HG02981 (cell line): ENCODE measurements at regions not wholly inside any gene's neighbourhood (a gene's known extent, or its start where the extent isn't known, plus 50 kb on each side); places are given as distances from the start of the nearest gene placed in this dataset.

Source experiments
- ATAC-seq: cut with Tn5 transposase; IDR thresholded peaks from one replicate; pipeline ENCODE4 v1.9.1; 2021; ENCODE audit warnings: mild to moderate bottlenecking, moderate library complexity; ENCODE audit not compliant: unreplicated experiment

GRCh38 chr7:34457329-34457728 is 200.7 kb upstream of the NPSR1 start:
- no peak for ATAC-seq

GRCh38 chr7:34463830-34464229 is 194.2 kb upstream of the NPSR1 start:
- ATAC-seq: no peak

- ATAC-seq: no peak
These were observed 186.2 kb upstream of the NPSR1 start for GRCh38 chr7:34471844-34472243.

GRCh38 chr7:34486371-34486770 is 171.6 kb upstream of the NPSR1 start:
- ATAC-seq: no peak

- ATAC-seq: no peak
These were observed 170.5 kb upstream of the NPSR1 start for GRCh38 chr7:34487391-34488115.

GRCh38 chr7:34488766-34489165 is 169.3 kb upstream of the NPSR1 start:
- ATAC-seq: no peak

GRCh38 chr7:34491899-34492298 is 166.1 kb upstream of the NPSR1 start:
- no peak for ATAC-seq

- ATAC-seq: no peak
These were observed 164.3 kb upstream of the NPSR1 start for GRCh38 chr7:34493752-34494151.

- no peak for ATAC-seq
These were observed 160.8 kb upstream of the NPSR1 start for GRCh38 chr7:34497153-34497777.

GRCh38 chr7:34501156-34501555 is 156.9 kb upstream of the NPSR1 start:
- no peak for ATAC-seq

GRCh38 chr7:34507191-34507590 is 150.8 kb upstream of the NPSR1 start:
- ATAC-seq: no peak

- ATAC-seq: no peak
These were observed 134.6 kb upstream of the NPSR1 start for GRCh38 chr7:34523226-34523918.

- ATAC-seq: no peak
These were observed 127.8 kb upstream of the NPSR1 start for GRCh38 chr7:34530259-34530658.

GRCh38 chr7:34539003-34539402 is 119.0 kb upstream of the NPSR1 start:
- ATAC-seq: no peak

- no peak for ATAC-seq
These were observed 113.4 kb upstream of the NPSR1 start for GRCh38 chr7:34544621-34545020.

- ATAC-seq: no peak
These were observed 107.0 kb upstream of the NPSR1 start for GRCh38 chr7:34550996-34551395.

- no peak for ATAC-seq
These were observed 105.5 kb upstream of the NPSR1 start for GRCh38 chr7:34552502-34552901.

- no peak for ATAC-seq
These were observed 100.0 kb upstream of the NPSR1 start for GRCh38 chr7:34558022-34558421.

GRCh38 chr7:34564091-34564490 is 93.9 kb upstream of the NPSR1 start:
- ATAC-seq: no peak

GRCh38 chr7:34567906-34568305 is 90.1 kb upstream of the NPSR1 start:
- ATAC-seq: no peak

- no peak for ATAC-seq
These were observed 87.9 kb upstream of the NPSR1 start for GRCh38 chr7:34569975-34570699.
